ENCODE measurements at regions not wholly inside any gene's neighbourhood (a gene's known extent, or its start where the extent isn't known, plus 50 kb on each side); places are given as distances from the start of the nearest gene placed in this dataset.

DNA sequence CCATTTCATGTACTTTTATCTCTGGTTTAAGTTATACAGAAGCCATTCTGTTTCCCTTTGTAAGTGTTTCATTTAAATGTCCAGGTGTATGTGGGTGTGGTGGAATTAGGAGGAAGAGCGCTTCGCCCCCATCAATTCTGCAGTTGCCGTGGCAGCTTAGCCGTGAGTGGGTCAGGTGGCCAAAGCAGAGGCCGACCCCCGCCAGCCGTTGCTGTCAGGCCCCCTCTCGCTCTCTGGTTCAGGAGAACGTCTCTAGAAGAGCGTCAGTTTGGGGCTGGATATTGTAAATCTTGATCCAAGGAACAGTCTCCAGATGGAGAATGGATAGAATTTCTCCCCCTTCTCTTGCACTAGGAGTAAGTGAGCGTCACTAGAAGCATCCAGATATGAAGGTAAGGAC lies 367.4 kb downstream of the FOXA2 start:
- TF ChIP-seq, protein P1, sequence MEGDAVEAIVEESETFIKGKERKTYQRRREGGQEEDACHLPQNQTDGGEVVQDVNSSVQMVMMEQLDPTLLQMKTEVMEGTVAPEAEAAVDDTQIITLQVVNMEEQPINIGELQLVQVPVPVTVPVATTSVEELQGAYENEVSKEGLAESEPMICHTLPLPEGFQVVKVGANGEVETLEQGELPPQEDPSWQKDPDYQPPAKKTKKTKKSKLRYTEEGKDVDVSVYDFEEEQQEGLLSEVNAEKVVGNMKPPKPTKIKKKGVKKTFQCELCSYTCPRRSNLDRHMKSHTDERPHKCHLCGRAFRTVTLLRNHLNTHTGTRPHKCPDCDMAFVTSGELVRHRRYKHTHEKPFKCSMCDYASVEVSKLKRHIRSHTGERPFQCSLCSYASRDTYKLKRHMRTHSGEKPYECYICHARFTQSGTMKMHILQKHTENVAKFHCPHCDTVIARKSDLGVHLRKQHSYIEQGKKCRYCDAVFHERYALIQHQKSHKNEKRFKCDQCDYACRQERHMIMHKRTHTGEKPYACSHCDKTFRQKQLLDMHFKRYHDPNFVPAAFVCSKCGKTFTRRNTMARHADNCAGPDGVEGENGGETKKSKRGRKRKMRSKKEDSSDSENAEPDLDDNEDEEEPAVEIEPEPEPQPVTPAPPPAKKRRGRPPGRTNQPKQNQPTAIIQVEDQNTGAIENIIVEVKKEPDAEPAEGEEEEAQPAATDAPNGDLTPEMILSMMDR (IDR thresholded peaks at IDR 0.05; ENCODE audit: insufficient read depth, low read length, poor library complexity, severe bottlenecking) = no peak
- TF ChIP-seq EZH2phosphoT487 (conservative IDR thresholded peaks at IDR 0.05; ENCODE audit: low read length) = no peak
- H3K27me3 ChIP-seq (ENCODE audit: low read length) = no peaks in the 10 kb centered on the region
- no peak overlapping the region for H2AFZ ChIP-seq (ENCODE audit: low read depth, low read length, severe bottlenecking)
- no peaks in the 10 kb centered on the region for H4K20me1 ChIP-seq (ENCODE audit: low read depth, low read length)
- H3K4me2 ChIP-seq (ENCODE audit: low read depth, low read length, poor library complexity, severe bottlenecking) = no peak overlapping the region
- H3F3A ChIP-seq (ENCODE audit: insufficient read depth) = no peaks in the 10 kb centered on the region
- no peaks in the 10 kb centered on the region for H3K9me2 ChIP-seq (replicated peaks; ENCODE audit: insufficient read depth, low read length)
- no peak overlapping the region for H3K27ac ChIP-seq (ENCODE audit: low read depth, low read length)
- H3K79me2 ChIP-seq (ENCODE audit: insufficient read depth, low read length) = no peaks in the 10 kb centered on the region
- H3K9me3 ChIP-seq (ENCODE audit: insufficient read depth, low read length) = no peaks in the 10 kb centered on the region
- H3K9ac ChIP-seq (ENCODE audit: low read length) = no peak overlapping the region
- no peak overlapping the region for H3K4me3 ChIP-seq (ENCODE audit: insufficient read depth, low read length, poor library complexity, severe bottlenecking)
- H3K36me3 ChIP-seq (ENCODE audit: low read length) = no peaks in the 10 kb centered on the region

DNA sequence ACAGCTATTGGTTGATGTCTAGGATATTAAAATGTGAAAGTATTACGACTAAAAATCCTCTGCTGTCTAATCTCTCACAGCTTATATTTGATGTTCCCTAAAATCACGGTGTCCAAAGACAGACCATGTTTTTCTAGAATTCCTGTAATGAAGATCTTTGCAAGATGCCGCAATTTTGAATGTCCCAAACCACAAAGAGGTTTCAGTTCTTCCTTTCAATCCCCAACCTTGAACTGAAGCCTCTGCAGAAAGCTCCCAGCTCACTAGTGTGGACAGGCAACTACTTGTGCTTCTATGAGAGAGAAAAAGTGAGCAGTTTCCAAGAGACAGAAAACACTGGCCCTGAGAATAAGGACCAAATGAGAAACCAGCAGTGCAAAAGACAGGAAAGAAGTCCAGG lies 370.1 kb downstream of the FOXA2 start:
- Histone ChIP-seq H3K27ac (ENCODE audit: low read depth, low read length) (no peak overlapping the region), H3K9me3 (ENCODE audit: insufficient read depth, low read length) (no peaks in the 10 kb centered on the region), H3K27me3 (ENCODE audit: low read length) (no peaks in the 10 kb centered on the region), H3K9ac (ENCODE audit: low read length) (no peak overlapping the region), H4K20me1 (ENCODE audit: low read depth, low read length) (no peaks in the 10 kb centered on the region), H3K4me3 (ENCODE audit: insufficient read depth, low read length, poor library complexity, severe bottlenecking) (no peak overlapping the region), H3K9me2 (replicated peaks; ENCODE audit: insufficient read depth, low read length) (no peaks in the 10 kb centered on the region), H2AFZ (ENCODE audit: low read depth, low read length, severe bottlenecking) (no peak overlapping the region), H3F3A (ENCODE audit: insufficient read depth) (no peaks in the 10 kb centered on the region), H3K4me2 (ENCODE audit: low read depth, low read length, poor library complexity, severe bottlenecking) (no peak overlapping the region), H3K36me3 (ENCODE audit: low read length) (no peaks in the 10 kb centered on the region), H3K79me2 (ENCODE audit: insufficient read depth, low read length) (no peaks in the 10 kb centered on the region)
- TF ChIP-seq, protein P1 (IDR thresholded peaks at IDR 0.05; ENCODE audit: insufficient read depth, low read length, poor library complexity, severe bottlenecking) = no peak
- no peak for TF ChIP-seq EZH2phosphoT487 (conservative IDR thresholded peaks at IDR 0.05; ENCODE audit: low read length)

DNA sequence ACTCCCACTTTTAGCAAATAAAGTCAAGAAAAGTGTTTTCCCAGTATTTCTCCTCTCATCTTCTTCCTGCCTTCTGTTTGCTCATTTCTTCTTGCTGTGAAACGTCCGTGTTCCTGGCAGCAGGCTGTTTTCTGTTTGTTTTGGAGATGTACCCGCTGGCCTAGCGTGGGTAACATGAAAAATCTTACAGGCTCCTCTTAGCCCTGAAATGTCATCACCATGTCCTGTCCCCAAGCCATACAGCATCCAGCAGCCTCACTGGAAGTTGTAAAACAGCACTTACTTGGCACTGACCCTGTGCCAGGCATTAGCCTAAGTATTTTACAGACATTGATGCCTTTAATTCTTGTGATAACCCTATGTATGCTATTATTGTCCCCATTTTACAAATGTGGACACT lies 371.1 kb downstream of the FOXA2 start:
- no peak for TF ChIP-seq EZH2phosphoT487 (conservative IDR thresholded peaks at IDR 0.05; ENCODE audit: low read length)
- TF ChIP-seq, protein P1 (IDR thresholded peaks at IDR 0.05; ENCODE audit: insufficient read depth, low read length, poor library complexity, severe bottlenecking) = no peak
- Histone ChIP-seq H3K4me3 (ENCODE audit: insufficient read depth, low read length, poor library complexity, severe bottlenecking) (no peak overlapping the region), H3K27me3 (ENCODE audit: low read length) (no peaks in the 10 kb centered on the region)

More for the DNA sequence above, 371.1 kb downstream of the FOXA2 start:
- Histone ChIP-seq H2AFZ (ENCODE audit: low read depth, low read length, severe bottlenecking) (no peak overlapping the region), H3K9me2 (replicated peaks; ENCODE audit: insufficient read depth, low read length) (no peaks in the 10 kb centered on the region), H3K27ac (ENCODE audit: low read depth, low read length) (no peak overlapping the region), H3K4me2 (ENCODE audit: low read depth, low read length, poor library complexity, severe bottlenecking) (no peak overlapping the region), H4K20me1 (ENCODE audit: low read depth, low read length) (no peaks in the 10 kb centered on the region), H3K9ac (ENCODE audit: low read length) (no peak overlapping the region), H3K36me3 (ENCODE audit: low read length) (no peaks in the 10 kb centered on the region), H3K79me2 (ENCODE audit: insufficient read depth, low read length) (no peaks in the 10 kb centered on the region), H3K9me3 (ENCODE audit: insufficient read depth, low read length) (no peaks in the 10 kb centered on the region), H3F3A (ENCODE audit: insufficient read depth) (no peaks in the 10 kb centered on the region)
